IMR-90 (cell line): ENCODE measurements at regions not wholly inside any gene's neighbourhood (a gene's known extent, or its start where the extent isn't known, plus 50 kb on each side); places are given as distances from the start of the nearest gene placed in this dataset.

ENCODE experiments used
- ATAC-seq: fragments of 200-7000 bp; cut with Tn5 transposase; 2 replicates; pipeline ENCODE4 v1.9.1; 2020; ENCODE audit warnings: low read depth, mild to moderate bottlenecking, moderate library complexity
- BruUV-seq: library from RNA; stranded (reverse); fragments of 400-500 nt; replicated peaks from 2 replicates; lab custom pipeline; 2021; lab: Mats Ljungman, UMichigan
- CTCF ChIA-PET: fragments of 300-600 bp; formaldehyde crosslinking; extraction: SDS; loops from one replicate; lab custom pipeline; 2021; ENCODE audit warnings: antibody characterized with exemption; lab: Yijun Ruan, JAX
- POLR2A ChIA-PET: fragments of 300-600 bp; sonication (Branson Sonifier 250); formaldehyde crosslinking; loops from one replicate; lab custom pipeline; 2022; ENCODE audit warnings: antibody characterized with exemption; ENCODE audit not compliant: unreplicated experiment; lab: Charles Lee
- DNase-seq: peaks from one replicate; pipeline ENCODE4 v3.0.0; 2013
- H2AFZ ChIP-seq: replicated peaks from 2 replicates; pipeline ENCODE3; 2013; ENCODE audit warnings: low read length, mild to moderate bottlenecking; ENCODE audit not compliant: poor library complexity
- H2AK5ac ChIP-seq: 2 replicates; pipeline ENCODE4 v1.6.1; 2013; ENCODE audit warnings: low read depth, low read length, inconsistent platforms
- H2AK9ac ChIP-seq: replicated peaks from 2 replicates; pipeline ENCODE3; 2013; ENCODE audit warnings: mild to moderate bottlenecking, low read depth, low read length, moderate library complexity; ENCODE audit not compliant: poor library complexity
- H2BK120ac ChIP-seq: 2 replicates; pipeline ENCODE4 v1.6.1; 2013; ENCODE audit warnings: low read depth, low read length, inconsistent platforms
- H2BK15ac ChIP-seq: 3 replicates; pipeline ENCODE4 v1.6.1; 2013; ENCODE audit warnings: low read depth, low read length, inconsistent platforms
- H2BK20ac ChIP-seq: 2 replicates; pipeline ENCODE4 v1.6.1; 2013; ENCODE audit warnings: low read depth, mild to moderate bottlenecking, inconsistent platforms, low read length, moderate library complexity
- H2BK5ac ChIP-seq: 2 replicates; pipeline ENCODE4 v1.6.1; 2013; ENCODE audit warnings: mild to moderate bottlenecking, low read depth, low read length, inconsistent platforms; ENCODE audit not compliant: poor library complexity, severe bottlenecking
- H3K14ac ChIP-seq: replicated peaks from 2 replicates; pipeline ENCODE4 v1.6.1; 2013; ENCODE audit warnings: low read depth, low read length, inconsistent platforms
- H3K18ac ChIP-seq: 2 replicates; pipeline ENCODE4 v1.6.1; 2013; ENCODE audit warnings: low read depth, low read length, control low read depth
- H3K23ac ChIP-seq: 2 replicates; pipeline ENCODE4 v1.6.1; 2013; ENCODE audit warnings: low read depth, low read length, inconsistent platforms
- H3K27ac ChIP-seq: 2 replicates; pipeline ENCODE4 v1.5.1; 2013; ENCODE audit warnings: mild to moderate bottlenecking, control low read depth, low read length; ENCODE audit not compliant: insufficient read depth
- H3K27me3 ChIP-seq: 2 replicates; pipeline ENCODE4 v1.6.1; 2013; ENCODE audit warnings: low read length; ENCODE audit not compliant: control insufficient read depth, insufficient read depth
- H3K36me3 ChIP-seq: 2 replicates; pipeline ENCODE4 v1.6.1; 2013; ENCODE audit warnings: low read length, mixed read lengths; ENCODE audit not compliant: control insufficient read depth, insufficient read depth
- H3K4ac ChIP-seq: 2 replicates; pipeline ENCODE4 v1.6.1; 2013; ENCODE audit warnings: low read depth, low read length, inconsistent platforms
- H3K4me1 ChIP-seq: 2 replicates; pipeline ENCODE4 v1.6.1; 2013; ENCODE audit warnings: low read length, mixed read lengths; ENCODE audit not compliant: control insufficient read depth, insufficient read depth
- H3K4me2 ChIP-seq: 2 replicates; pipeline ENCODE4 v1.6.1; 2013; ENCODE audit warnings: low read depth, mild to moderate bottlenecking, control low read depth, low read length, moderate library complexity
- H3K4me3 ChIP-seq: 2 replicates; pipeline ENCODE4 v1.5.1; 2013; ENCODE audit warnings: low read depth, mild to moderate bottlenecking, control low read depth, low read length, moderate library complexity; ENCODE audit not compliant: insufficient read depth
- H3K56ac ChIP-seq: 2 replicates; pipeline ENCODE4 v1.6.1; 2013; ENCODE audit warnings: low read length, inconsistent platforms; ENCODE audit not compliant: insufficient read depth; ENCODE audit errors: extremely low read depth
- H3K79me1 ChIP-seq, 2 experiments: 2 replicates each; pipeline ENCODE4 v1.6.1; 2013; ENCODE audit warnings: low read length in 2 of 2, inconsistent platforms in 1 of 2, low read depth in 1 of 2
- H3K9ac ChIP-seq: 2 replicates; pipeline ENCODE4 v1.6.1; 2013; ENCODE audit warnings: low read depth, low read length, control low read depth
- H3K9me1 ChIP-seq: 2 replicates; pipeline ENCODE4 v1.6.1; 2013; ENCODE audit warnings: low read length, inconsistent platforms; ENCODE audit not compliant: insufficient read depth
- H3K9me3 ChIP-seq: 2 replicates; pipeline ENCODE4 v1.6.1; 2013; ENCODE audit warnings: low read length; ENCODE audit not compliant: control insufficient read depth, insufficient read depth
- H4K20me1 ChIP-seq: 2 replicates; pipeline ENCODE4 v1.6.1; 2013; ENCODE audit warnings: low read length, inconsistent platforms; ENCODE audit not compliant: insufficient read depth
- H4K5ac ChIP-seq: 2 replicates; pipeline ENCODE4 v1.6.1; 2013; ENCODE audit warnings: mild to moderate bottlenecking, low read depth, low read length, control low read depth
- H4K8ac ChIP-seq, 2 experiments: 2 replicates each; pipeline ENCODE4 v1.6.1; 2013; ENCODE audit warnings: low read depth in 2 of 2, low read length in 2 of 2, control low read depth in 1 of 2, inconsistent platforms in 1 of 2
- H4K91ac ChIP-seq: 2 replicates; pipeline ENCODE4 v1.6.1; 2013; ENCODE audit warnings: low read depth, low read length, inconsistent platforms; ENCODE audit not compliant: insufficient read depth
- BHLHE40 ChIP-seq: fragments of 150-350 bp; IDR thresholded peaks from 2 replicates; pipeline ENCODE4 v1.6.1; 2016; ENCODE audit warnings: mild to moderate bottlenecking, low read depth, low read length
- CEBPB ChIP-seq: IDR thresholded peaks from 2 replicates; pipeline ENCODE4 v1.6.1; 2012; ENCODE audit warnings: low read depth, low read length, improper control_type of control experiment
- CHD1 ChIP-seq: IDR thresholded peaks from 2 replicates; pipeline ENCODE4 v1.6.1; 2012; ENCODE audit warnings: low read depth, low read length, improper control_type of control experiment
- ELK1 ChIP-seq: fragments of 150-350 bp; IDR thresholded peaks from 2 replicates; pipeline ENCODE4 v1.6.1; 2016; ENCODE audit warnings: low read depth, mild to moderate bottlenecking, low read length, moderate library complexity, borderline replicate concordance
- MXI1 ChIP-seq: IDR thresholded peaks from 2 replicates; pipeline ENCODE4 v1.6.1; 2012; ENCODE audit warnings: low read depth, mild to moderate bottlenecking, low read length, moderate library complexity, borderline replicate concordance
- POLR2A ChIP-seq: IDR thresholded peaks from 2 replicates; pipeline ENCODE4 v1.6.1; 2012; ENCODE audit warnings: mild to moderate bottlenecking, low read depth, low read length
- RAD21 ChIP-seq: IDR thresholded peaks from 2 replicates; pipeline ENCODE4 v1.6.1; 2012; ENCODE audit warnings: low read length, improper control_type of control experiment
- RCOR1 ChIP-seq: IDR thresholded peaks from 2 replicates; pipeline ENCODE4 v1.6.1; 2012; ENCODE audit warnings: mild to moderate bottlenecking, low read length, improper control_type of control experiment; ENCODE audit not compliant: insufficient replicate concordance
- USF2 ChIP-seq: fragments of 150-350 bp; IDR thresholded peaks from 2 replicates; pipeline ENCODE4 v1.6.1; 2017; ENCODE audit warnings: mild to moderate bottlenecking, antibody characterized with exemption, low read length, low read depth
- WGBS, 2 experiments: methylation state at CpG; one replicate each; pipeline versions ENCODE4 v1.1.5 to v1.1.7; 2013; ENCODE audit warnings: missing lambda C conversion rate in 2 of 2; ENCODE audit not compliant: insufficient read length in 1 of 2; ENCODE audit errors: extremely low coverage in 2 of 2; 5-methylcytosine and 5-hydroxymethylcytosine counted together
- dilution Hi-C: fragments of 300-500 bp; cut with HindIII; formaldehyde crosslinking; loops from one replicate; pipeline ENCODE4 v1.14.3; 2018; ENCODE audit warnings: low sequenced_read_pairs; ENCODE audit not compliant: unreplicated experiment
- in situ Hi-C: fragments of 300-500 bp; cut with MboI; formaldehyde crosslinking; loops from 3 replicates; pipeline ENCODE4 v1.14.3; 2019; ENCODE audit warnings: low sequenced_read_pairs, inconsistent platforms, mixed read lengths
- intact Hi-C: fragments of 100-400 bp; cut with micrococcal nuclease; formaldehyde crosslinking; loops from 2 replicates; pipeline ENCODE4 v1.10.0; 2022

GRCh38 chr22:33110562-33111163, 52.5 kb upstream of the SYN3 start:
- no peak overlapping the region for H2AFZ ChIP-seq
- H3K4me3 ChIP-seq: no peak overlapping the region
- H3K9ac ChIP-seq: no peak overlapping the region
- WGBS, 2 experiments: 14% methylated on average over 1 of the region's 7 CpGs; no CpG with 5 or more reads in 1 of the 2 experiments
- no peak overlapping the region for H3K56ac ChIP-seq
- no peak overlapping the region for H2AK5ac ChIP-seq
- no peak overlapping the region for H3K4ac ChIP-seq
- CTCF ChIA-PET: no interaction called here
- H3K18ac ChIP-seq: no peak overlapping the region
- no peak overlapping the region for H2BK120ac ChIP-seq
- H2BK20ac ChIP-seq: no peak overlapping the region
- TF ChIP-seq RCOR1 (no peak), CHD1 (no peak), POLR2A (no peak), RAD21 (no peak), MXI1 (no peak), BHLHE40 (no peak), CEBPB (no peak), USF2 (no peak), ELK1 (no peak)
- H3K4me1 ChIP-seq: no peaks in the 10 kb centered on the region
- no peaks in the 10 kb centered on the region for H3K36me3 ChIP-seq
- no peak overlapping the region for H2AK9ac ChIP-seq
- peaks cover 7% of the 10 kb centered on the region for H3K9me3 ChIP-seq
- H4K20me1 ChIP-seq: no peaks in the 10 kb centered on the region
- H3K23ac ChIP-seq: no peak overlapping the region
- no peak overlapping the region for H3K4me2 ChIP-seq
- POLR2A ChIA-PET: no interaction called here
- intact Hi-C loops (no loop called here), in situ Hi-C loops (no loop called here), dilution Hi-C loops (no loop called here)
- BruUV-seq: no TSS peak
- no peaks in the 10 kb centered on the region for H3K9me1 ChIP-seq
- H2BK5ac ChIP-seq: no peak overlapping the region
- H3K14ac ChIP-seq: no peak overlapping the region
- no peak overlapping the region for H2BK15ac ChIP-seq
- H4K5ac ChIP-seq: no peak overlapping the region
- ATAC-seq: no peak
- no peak overlapping the region for H4K91ac ChIP-seq
- no peak for DNase-seq
- no peak overlapping the region for H4K8ac ChIP-seq
- no peaks in the 10 kb centered on the region for H3K27me3 ChIP-seq
- H3K79me1 ChIP-seq: no peaks in the 10 kb centered on the region
- H3K27ac ChIP-seq: no peak overlapping the region
